ENCODE measurements at regions not wholly inside any gene's neighbourhood (a gene's known extent, or its start where the extent isn't known, plus 50 kb on each side); places are given as distances from the start of the nearest gene placed in this dataset.

DNA sequence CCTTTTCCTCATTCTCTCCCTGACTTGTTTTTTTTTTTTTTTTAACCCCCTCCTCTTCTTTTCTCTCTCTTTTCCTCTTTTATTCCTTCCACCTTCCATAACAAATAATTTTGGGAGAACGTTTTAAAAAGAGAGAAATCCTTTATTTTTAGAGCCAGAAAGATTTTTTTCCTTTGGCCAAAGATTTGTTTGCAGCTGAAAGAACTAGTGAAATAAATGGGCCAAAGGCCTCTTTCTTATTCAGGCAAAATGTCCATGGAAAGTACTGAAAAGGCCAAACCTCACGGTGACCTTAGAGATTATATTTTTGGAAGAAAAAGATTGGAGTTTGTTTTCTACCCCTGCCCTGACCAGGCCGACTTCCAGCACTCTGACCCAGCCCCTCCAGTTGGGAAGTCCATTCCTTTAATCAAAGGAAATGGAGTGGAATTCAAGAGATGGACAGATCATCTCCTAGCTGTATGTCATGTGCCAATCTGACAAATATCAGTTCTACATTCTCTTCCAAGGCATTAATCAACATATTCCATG, 214.3 kb upstream of the ADAMTS9 start:
- POLR2A ChIA-PET = no interaction called here
- no peak for TF ChIP-seq ZNF384 (IDR thresholded peaks at IDR 0.05)
- no peak for TF ChIP-seq ARNT (IDR thresholded peaks at IDR 0.05)
- no peak for TF ChIP-seq LEF1 (IDR thresholded peaks at IDR 0.05; ENCODE audit: borderline replicate concordance)
- no peak for TF ChIP-seq FOXK2 (IDR thresholded peaks at IDR 0.05)
- CTCF ChIA-PET = no interaction called here
- no peak for DNase-seq (ENCODE audit: extremely low spot score)

DNA sequence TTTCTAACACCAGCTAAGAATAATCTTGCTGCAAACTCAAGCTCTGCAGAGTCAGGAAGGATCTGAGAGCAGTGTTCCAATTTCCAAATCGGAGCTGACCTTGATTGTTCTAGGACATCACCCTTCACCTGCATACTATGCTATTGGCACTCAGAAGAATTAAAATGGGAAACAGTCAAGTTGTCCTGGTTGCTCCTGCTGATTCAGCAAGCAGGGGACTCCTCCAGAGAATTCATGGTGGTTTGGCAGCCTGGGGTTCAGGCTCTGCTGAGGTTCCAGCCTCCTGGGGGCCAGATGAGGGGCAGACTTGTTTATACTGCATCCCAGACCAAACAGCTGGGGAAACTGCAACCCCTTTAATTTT, 213.7 kb upstream of the ADAMTS9 start:
- CTCF ChIA-PET = no interaction called here
- TF ChIP-seq, protein P1, sequence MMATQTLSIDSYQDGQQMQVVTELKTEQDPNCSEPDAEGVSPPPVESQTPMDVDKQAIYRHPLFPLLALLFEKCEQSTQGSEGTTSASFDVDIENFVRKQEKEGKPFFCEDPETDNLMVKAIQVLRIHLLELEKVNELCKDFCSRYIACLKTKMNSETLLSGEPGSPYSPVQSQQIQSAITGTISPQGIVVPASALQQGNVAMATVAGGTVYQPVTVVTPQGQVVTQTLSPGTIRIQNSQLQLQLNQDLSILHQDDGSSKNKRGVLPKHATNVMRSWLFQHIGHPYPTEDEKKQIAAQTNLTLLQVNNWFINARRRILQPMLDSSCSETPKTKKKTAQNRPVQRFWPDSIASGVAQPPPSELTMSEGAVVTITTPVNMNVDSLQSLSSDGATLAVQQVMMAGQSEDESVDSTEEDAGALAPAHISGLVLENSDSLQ (IDR thresholded peaks at IDR 0.05) = no peak
- TF ChIP-seq CTBP1 (IDR thresholded peaks at IDR 0.05; ENCODE audit: borderline replicate concordance) = no peak
- POLR2A ChIA-PET = no interaction called here

DNA sequence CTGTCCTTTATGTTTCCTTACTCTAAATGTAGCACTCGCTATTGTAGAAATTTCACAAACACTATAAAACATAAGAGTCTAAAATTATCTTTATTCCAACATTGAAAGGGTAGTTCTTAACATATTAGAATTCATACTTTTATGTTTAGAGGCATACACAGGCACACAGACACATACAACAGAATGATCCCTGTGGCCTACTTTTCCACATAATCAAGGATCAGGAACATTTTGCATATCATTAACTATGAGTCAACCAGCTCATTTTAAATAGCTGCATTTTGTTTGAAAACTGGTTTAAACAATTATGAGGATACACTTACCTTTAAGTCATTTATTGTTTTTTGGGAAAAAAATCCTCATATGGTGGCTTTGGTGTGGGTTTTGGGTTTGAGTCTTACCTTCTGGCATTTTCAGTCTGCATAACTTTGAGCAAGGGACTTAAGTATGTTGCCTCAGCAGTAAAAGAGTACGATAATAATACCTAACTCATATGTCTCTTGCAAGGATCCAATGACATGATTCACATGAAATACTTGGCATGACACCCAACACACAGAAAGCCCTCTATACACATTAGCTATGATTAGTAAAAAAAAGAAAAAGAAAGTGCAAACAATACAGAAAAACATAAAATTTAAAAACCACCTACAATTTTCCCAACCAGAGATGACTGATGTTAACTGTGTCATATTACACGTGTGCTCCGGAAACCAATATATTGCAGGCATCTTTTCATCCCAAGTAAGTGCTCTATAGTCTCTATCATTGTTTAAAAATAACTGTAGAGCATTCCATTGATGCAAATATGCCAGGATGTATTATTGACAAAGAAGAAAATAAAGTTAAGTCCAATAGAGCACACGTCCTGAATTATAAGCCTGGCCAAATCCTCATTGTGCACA, 213.1 kb upstream of the ADAMTS9 start:
- no peak for DNase-seq (ENCODE audit: extremely low spot score)
- TF ChIP-seq ELF4 (IDR thresholded peaks at IDR 0.05) (no peak), L3MBTL2 (conservative IDR thresholded peaks at IDR 0.05) (no peak), LEF1 (IDR thresholded peaks at IDR 0.05; ENCODE audit: borderline replicate concordance) (no peak), ARNT (IDR thresholded peaks at IDR 0.05) (no peak), FOXA1 (IDR thresholded peaks at IDR 0.05) (no peak), FOXM1 (IDR thresholded peaks at IDR 0.05; ENCODE audit: borderline replicate concordance) (no peak), FOXK2 (IDR thresholded peaks at IDR 0.05) (no peak), HDGF (IDR thresholded peaks at IDR 0.05; ENCODE audit: borderline replicate concordance) (no peak), TARDBP (IDR thresholded peaks at IDR 0.05) (no peak), ZNF384 (IDR thresholded peaks at IDR 0.05) (no peak), SP1 (IDR thresholded peaks at IDR 0.05) (no peak), CTBP1 (IDR thresholded peaks at IDR 0.05; ENCODE audit: borderline replicate concordance) (no peak), BHLHE40 (IDR thresholded peaks at IDR 0.05; ENCODE audit: borderline replicate concordance) (no peak), SUZ12 (IDR thresholded peaks at IDR 0.05) (no peak), NFRKB (IDR thresholded peaks at IDR 0.05) (no peak)
- TF ChIP-seq, protein P1 (IDR thresholded peaks at IDR 0.05) = no peak
- CTCF ChIA-PET = no interaction called here
- POLR2A ChIA-PET = interaction anchor here (0.7 kb wide), 1 partner anchor 142 kb away, joined by 3 read pairs; no protein-coding TSS in a partner anchor

More for the DNA sequence above, 213.7 kb upstream of the ADAMTS9 start:
- no peak for DNase-seq (ENCODE audit: extremely low spot score)

- ChIA-PET CTCF (no interaction called here), POLR2A (interaction anchor here (0.7 kb wide), 1 partner anchor 143 kb away, joined by 3 read pairs; no protein-coding TSS in a partner anchor)
- no peak for DNase-seq (ENCODE audit: extremely low spot score)
Observed at GRCh38 chr3:64900156-64900555, 212.4 kb upstream of the ADAMTS9 start.

DNA sequence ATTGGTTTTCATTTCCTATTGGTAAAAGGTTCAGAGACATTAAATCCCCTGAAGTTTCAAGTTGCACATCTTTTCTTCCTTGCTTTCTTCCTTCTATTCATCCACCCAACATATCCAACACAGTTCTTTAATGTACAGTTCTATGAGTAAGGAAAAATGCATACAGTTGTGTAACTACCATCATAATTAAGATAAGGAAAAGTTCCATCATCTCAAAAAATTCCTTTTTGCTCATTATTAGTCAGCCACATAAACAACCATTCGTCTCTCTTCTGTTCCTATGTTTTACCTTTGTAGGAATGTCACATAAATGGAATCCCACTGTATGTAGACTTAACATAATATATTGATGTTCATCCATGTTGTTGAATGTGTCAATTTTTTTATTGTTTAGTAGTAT, 211.1 kb upstream of the ADAMTS9 start:
- CTCF ChIA-PET = no interaction called here
- POLR2A ChIA-PET = no interaction called here
- no peak for DNase-seq (ENCODE audit: extremely low spot score)
- TF ChIP-seq SP1 (IDR thresholded peaks at IDR 0.05) (no peak), BHLHE40 (IDR thresholded peaks at IDR 0.05; ENCODE audit: borderline replicate concordance) (no peak), NFRKB (IDR thresholded peaks at IDR 0.05) (no peak), CTBP1 (IDR thresholded peaks at IDR 0.05; ENCODE audit: borderline replicate concordance) (no peak), ZNF384 (IDR thresholded peaks at IDR 0.05) (no peak), ELF4 (IDR thresholded peaks at IDR 0.05) (no peak), FOXA1 (IDR thresholded peaks at IDR 0.05) (no peak), L3MBTL2 (conservative IDR thresholded peaks at IDR 0.05) (no peak), LEF1 (IDR thresholded peaks at IDR 0.05; ENCODE audit: borderline replicate concordance) (no peak), FOXM1 (IDR thresholded peaks at IDR 0.05; ENCODE audit: borderline replicate concordance) (no peak)

More at GRCh38 chr3:64900156-64900555, 212.4 kb upstream of the ADAMTS9 start:
- TF ChIP-seq HDGF (IDR thresholded peaks at IDR 0.05; ENCODE audit: borderline replicate concordance) = no peak
- no peak for TF ChIP-seq FOXK2 (IDR thresholded peaks at IDR 0.05)
- no peak for TF ChIP-seq NFRKB (IDR thresholded peaks at IDR 0.05)
- TF ChIP-seq LEF1 (IDR thresholded peaks at IDR 0.05; ENCODE audit: borderline replicate concordance) = no peak
- no peak for TF ChIP-seq ARNT (IDR thresholded peaks at IDR 0.05)
- no peak for TF ChIP-seq TARDBP (IDR thresholded peaks at IDR 0.05)
- no peak for TF ChIP-seq CTBP1 (IDR thresholded peaks at IDR 0.05; ENCODE audit: borderline replicate concordance)
- TF ChIP-seq SP1 (IDR thresholded peaks at IDR 0.05) = no peak
- TF ChIP-seq FOXM1 (IDR thresholded peaks at IDR 0.05; ENCODE audit: borderline replicate concordance) = no peak
- TF ChIP-seq L3MBTL2 (conservative IDR thresholded peaks at IDR 0.05) = no peak
- no peak for TF ChIP-seq ELF4 (IDR thresholded peaks at IDR 0.05)
- no peak for TF ChIP-seq ZNF384 (IDR thresholded peaks at IDR 0.05)
- TF ChIP-seq BHLHE40 (IDR thresholded peaks at IDR 0.05; ENCODE audit: borderline replicate concordance) = no peak
- TF ChIP-seq, protein P1 (IDR thresholded peaks at IDR 0.05) = no peak
- TF ChIP-seq FOXA1 (IDR thresholded peaks at IDR 0.05) = no peak
- TF ChIP-seq SUZ12 (IDR thresholded peaks at IDR 0.05) = no peak

Data from HEK293T (cell line).